ENCODE measurements at regions not wholly inside any gene's neighbourhood (a gene's known extent, or its start where the extent isn't known, plus 50 kb on each side); places are given as distances from the start of the nearest gene placed in this dataset.

- DNase-seq (ENCODE audit: low read depth in 3 of 3) = no peak
These were observed 82.6 kb upstream of the CCL2 start for GRCh38 chr17:34172390-34172918.

GRCh38 chr17:34173241-34173640 lies 81.8 kb upstream of the CCL2 start:
- no peak for DNase-seq (ENCODE audit: low read depth in 3 of 3)

GRCh38 chr17:34174496-34174895 lies 80.6 kb upstream of the CCL2 start:
- no peak for DNase-seq (ENCODE audit: low read depth in 3 of 3)

GRCh38 chr17:34176440-34176839 lies 78.6 kb upstream of the CCL2 start:
- no peak for DNase-seq (ENCODE audit: low read depth in 3 of 3)

GRCh38 chr17:34177642-34178041 lies 77.4 kb upstream of the CCL2 start:
- no peak for DNase-seq (ENCODE audit: low read depth in 3 of 3)

- no peak for DNase-seq (ENCODE audit: low read depth in 3 of 3)
These were observed 77.0 kb upstream of the CCL2 start for GRCh38 chr17:34178092-34178491.

- DNase-seq (ENCODE audit: low read depth in 3 of 3) = no peak
These were observed 72.9 kb upstream of the CCL2 start for GRCh38 chr17:34182036-34182803.

GRCh38 chr17:34195987-34196386 lies 59.1 kb upstream of the CCL2 start:
- no peak for DNase-seq (ENCODE audit: low read depth in 3 of 3)

GRCh38 chr17:34198519-34198918 lies 56.6 kb upstream of the CCL2 start:
- DNase-seq (ENCODE audit: low read depth in 3 of 3) = no peak

- DNase-seq (ENCODE audit: low read depth in 3 of 3) = no peak
These were observed 55.6 kb upstream of the CCL2 start for GRCh38 chr17:34199454-34199853.

GRCh38 chr17:34199932-34200534 lies 55.1 kb upstream of the CCL2 start:
- peak; percentile 2 to 43 (median 27) for DNase-seq (ENCODE audit: low read depth in 3 of 3)

- DNase-seq (ENCODE audit: low read depth in 3 of 3) = no peak
These were observed 53.9 kb upstream of the CCL2 start for GRCh38 chr17:34201225-34201624.

- no peak for DNase-seq (ENCODE audit: low read depth in 3 of 3)
These were observed 53.3 kb upstream of the CCL2 start for GRCh38 chr17:34201767-34202166.

GRCh38 chr17:34203018-34203638 lies 52.0 kb upstream of the CCL2 start:
- no peak for DNase-seq (ENCODE audit: low read depth in 3 of 3)

GRCh38 chr17:34204402-34204801 lies 50.7 kb upstream of the CCL2 start:
- no peak for DNase-seq (ENCODE audit: low read depth in 3 of 3)
